Gastroesophageal sphincter (tissue), 3 donors: ENCODE measurements at regions not wholly inside any gene's neighbourhood (a gene's known extent, or its start where the extent isn't known, plus 50 kb on each side); places are given as distances from the start of the nearest gene placed in this dataset.

Experiments used
- CTCF ChIP-seq, 4 experiments: fragments of 200-600 bp in 2 of 4; fragments of 450-650 bp in 2 of 4; sonication (generic) in 1 of 4; IDR thresholded peaks; one replicate each; pipeline ENCODE4 v1.5.1; 2017 to 2019; ENCODE audit warnings: antibody characterized with exemption in 4 of 4, mild to moderate bottlenecking in 2 of 4, moderate library complexity in 2 of 4
- POLR2A ChIP-seq, 2 donors: fragments of 450-650 bp; IDR thresholded peaks; one replicate each; pipeline ENCODE4 v1.6.1; 2017; ENCODE audit warnings: antibody characterized with exemption in 2 of 2, mild to moderate bottlenecking in 2 of 2, moderate library complexity in 1 of 2

GRCh38 chr3:21290557-21290956 lies 460.5 kb downstream of the ZNF385D start:
- TF ChIP-seq CTCF (IDR thresholded peaks at IDR 0.05) (peak in 2 of 4 experiments; percentile 29 to 41), POLR2A (IDR thresholded peaks at IDR 0.05) (no peak)
